HG03175 (cell line): ENCODE measurements at regions not wholly inside any gene's neighbourhood (a gene's known extent, or its start where the extent isn't known, plus 50 kb on each side); places are given as distances from the start of the nearest gene placed in this dataset.
"Not testable (repeated sequence)": the region's sequence is repeated elsewhere in the genome, so short reads cannot be mapped to it uniquely, and the experiment has no call there.

Experiments used
- ATAC-seq: cut with Tn5 transposase; IDR thresholded peaks from one replicate; pipeline ENCODE4 v1.9.1; 2021; ENCODE audit warnings: mild to moderate bottlenecking, moderate library complexity; ENCODE audit not compliant: unreplicated experiment

- no peak for ATAC-seq
Observed at GRCh38 chr5:89583534-89583933, 700.5 kb upstream of the MEF2C start.

GRCh38 chr5:89582768-89583339, 699.9 kb upstream of the MEF2C start:
- ATAC-seq = no peak

GRCh38 chr5:89580976-89581375, 698.0 kb upstream of the MEF2C start:
- ATAC-seq = no peak

- ATAC-seq = no peak
Observed at GRCh38 chr5:89575319-89575718, 692.3 kb upstream of the MEF2C start.

- ATAC-seq = no peak
Observed at GRCh38 chr5:89573345-89573744, 690.4 kb upstream of the MEF2C start.

GRCh38 chr5:89572696-89573095, 689.7 kb upstream of the MEF2C start:
- no peak for ATAC-seq

GRCh38 chr5:89570557-89570956, 687.6 kb upstream of the MEF2C start:
- ATAC-seq = no peak

GRCh38 chr5:89566340-89566739, 683.4 kb upstream of the MEF2C start:
- ATAC-seq = no peak

GRCh38 chr5:89560696-89561095, 677.7 kb upstream of the MEF2C start:
- ATAC-seq = no peak

GRCh38 chr5:89556215-89556913, 673.4 kb upstream of the MEF2C start:
- ATAC-seq = no peak

GRCh38 chr5:89546657-89547056, 663.7 kb upstream of the MEF2C start:
- no peak for ATAC-seq

GRCh38 chr5:89545626-89546025, 662.6 kb upstream of the MEF2C start:
- no peak for ATAC-seq

GRCh38 chr5:89545076-89545475, 662.1 kb upstream of the MEF2C start:
- no peak for ATAC-seq

- ATAC-seq = no peak
Observed at GRCh38 chr5:89542736-89543135, 659.8 kb upstream of the MEF2C start.

- ATAC-seq = no peak
Observed at GRCh38 chr5:89537800-89538199, 654.8 kb upstream of the MEF2C start.

GRCh38 chr5:89536020-89536419, 653.0 kb upstream of the MEF2C start:
- ATAC-seq = no peak

- ATAC-seq = no peak
Observed at GRCh38 chr5:89535411-89535810, 652.4 kb upstream of the MEF2C start.

GRCh38 chr5:89534331-89534730, 651.3 kb upstream of the MEF2C start:
- no peak for ATAC-seq

GRCh38 chr5:89524785-89525184, 641.8 kb upstream of the MEF2C start:
- no peak for ATAC-seq

GRCh38 chr5:89523867-89524266, 640.9 kb upstream of the MEF2C start:
- ATAC-seq = not testable (repeated sequence)

- ATAC-seq = no peak
Observed at GRCh38 chr5:89520771-89521170, 637.8 kb upstream of the MEF2C start.

- ATAC-seq = no peak
Observed at GRCh38 chr5:89513299-89514044, 630.5 kb upstream of the MEF2C start.
